22Rv1 (cell line): ENCODE measurements at regions not wholly inside any gene's neighbourhood (a gene's known extent, or its start where the extent isn't known, plus 50 kb on each side); places are given as distances from the start of the nearest gene placed in this dataset.

Experiments
- CTCF ChIP-seq: fragments of 450-650 bp; IDR thresholded peaks from 2 replicates; pipeline ENCODE4 v1.5.1; 2017; ENCODE audit warnings: mild to moderate bottlenecking
- ZFX ChIP-seq: fragments of 450-650 bp; IDR thresholded peaks from 2 replicates; pipeline ENCODE4 v1.6.1; 2017; ENCODE audit warnings: antibody characterized with exemption, borderline replicate concordance

- no peak for TF ChIP-seq CTCF
- TF ChIP-seq ZFX = no peak
Observed at GRCh38 chr9:84146893-84147710, 166.5 kb downstream of the RMI1 start.
